Kidney tubule cell (primary cell): ENCODE measurements at regions not wholly inside any gene's neighbourhood (a gene's known extent, or its start where the extent isn't known, plus 50 kb on each side); places are given as distances from the start of the nearest gene placed in this dataset.

Experiments used
- DNase-seq: peaks from one replicate; pipeline ENCODE4 v3.0.0-alpha.2; 2018; ENCODE audit warnings: low spot score

GRCh38 chr6:75546381-75546780, 52.8 kb upstream of the FILIP1 start:
- peak; percentile 7 for DNase-seq

- DNase-seq = no peak
Observed at GRCh38 chr6:75550544-75551167, 51.0 kb upstream of the SENP6 start.

- DNase-seq = no peak
Observed at GRCh38 chr6:75551367-75551952, 50.2 kb upstream of the SENP6 start.
